ENCODE measurements at regions not wholly inside any gene's neighbourhood (a gene's known extent, or its start where the extent isn't known, plus 50 kb on each side); places are given as distances from the start of the nearest gene placed in this dataset.

DNA sequence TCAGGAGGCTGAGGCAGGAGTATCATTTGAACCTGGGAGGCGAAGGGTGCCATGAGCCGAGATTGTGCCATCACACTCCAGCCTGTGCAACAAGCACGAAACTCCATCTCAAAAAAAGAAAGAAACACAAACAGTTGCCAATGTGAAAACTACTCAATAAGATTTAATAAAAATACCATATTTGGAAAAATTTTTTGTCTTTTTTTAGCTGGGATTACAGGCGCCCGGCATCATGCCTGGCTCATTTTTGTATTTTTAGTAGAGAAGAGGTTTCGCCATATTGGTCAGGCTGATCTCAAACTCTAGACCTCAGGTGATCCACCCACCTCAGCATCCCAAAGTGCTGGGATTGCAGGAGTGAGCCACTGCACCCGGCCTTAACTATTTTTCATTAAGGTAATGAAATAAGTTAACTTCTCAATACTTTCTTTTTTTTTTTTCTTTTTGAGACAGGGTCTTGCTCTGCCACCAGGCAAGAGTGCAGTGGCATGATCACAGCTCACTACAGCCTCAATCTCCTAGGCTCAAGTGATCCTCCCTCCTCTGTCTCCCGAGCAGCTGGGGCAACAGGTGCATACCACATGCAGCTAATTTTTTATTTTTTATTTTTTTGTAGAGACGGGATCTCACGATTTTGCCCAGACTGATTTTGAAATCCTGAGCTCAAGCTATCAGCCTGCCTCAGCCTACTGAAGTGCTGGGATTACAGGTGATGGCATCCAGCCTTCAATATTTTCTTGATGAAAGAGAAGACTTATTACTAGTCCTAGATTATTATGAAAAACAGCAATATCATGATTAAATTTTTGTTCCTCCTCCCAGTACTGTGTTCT is 4746.2 kb upstream of the OR11H1 start (continued):
- TF ChIP-seq ISL1 (CRISPR knock-in tag; IDR thresholded peaks at IDR 0.05) (no peak), ZNF8 (CRISPR knock-in tag; IDR thresholded peaks at IDR 0.05) (no peak)
